ENCODE measurements at regions not wholly inside any gene's neighbourhood (a gene's known extent, or its start where the extent isn't known, plus 50 kb on each side); places are given as distances from the start of the nearest gene placed in this dataset.
A peak's percentile ranks its signal among the peaks of the same experiment; 100 is the strongest.

- Histone ChIP-seq H3K4me1 (peaks cover 0 to 39% (median 0%) of the 10 kb centered on the region in 12 donors), H3K27me3 (no peaks in the 10 kb centered on the region), H3K36me3 (no peaks in the 10 kb centered on the region), H3K9me3 (no peaks in the 10 kb centered on the region), H3K27ac (peak overlapping the region in 1 of 12 donors; percentile 83), H3K4me3 (no peak overlapping the region)
- ATAC-seq (peak; percentile 15 to 83 (median 69)), DNase-seq (no peak)
- no peak for TF ChIP-seq CTCF (IDR thresholded peaks at IDR 0.05)
- TF ChIP-seq POLR2A (IDR thresholded peaks at IDR 0.05), result no peak
- intact Hi-C loops (cut with DNase I), result no loop called here
- WGBS, 4 donors, result 57 to 64% (median 60%) methylated on average over 5 of the region's 5 CpGs
These were observed 454.7 kb downstream of the TFAP2B start for GRCh38 chr6:51273228-51273961.

- no peak overlapping the region for H3K27ac ChIP-seq
- WGBS, 4 donors, result 74 to 90% (median 80%) methylated on average over 1 of the region's 1 CpG
- intact Hi-C loops (cut with DNase I), result no loop called here
These were observed 458.8 kb downstream of the TFAP2B start for GRCh38 chr6:51277474-51277873.

DNA sequence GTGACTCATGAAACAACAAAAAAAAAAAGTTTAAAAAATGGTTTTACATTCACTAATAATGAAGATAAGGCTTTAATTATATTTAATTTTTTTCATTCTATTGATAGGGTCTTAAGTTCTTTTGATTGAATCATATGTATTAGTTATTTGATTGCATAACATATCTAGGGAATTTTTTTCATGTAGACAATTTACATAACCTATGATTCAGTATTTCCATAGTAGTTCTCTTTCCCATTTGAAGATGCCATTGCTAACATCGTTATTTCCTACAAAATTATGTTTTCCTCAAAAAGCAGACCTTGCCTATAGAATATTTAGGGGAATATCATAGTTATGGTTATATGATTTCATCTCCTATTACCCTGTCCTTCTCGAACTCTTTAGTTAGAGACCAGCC is 463.4 kb downstream of the TFAP2B start:
- H3K4me1 ChIP-seq, result peaks cover 0 to 13% (median 0%) of the 10 kb centered on the region in 12 donors
- H3K27me3 ChIP-seq, result no peaks in the 10 kb centered on the region
- 63 to 78% (median 68%) methylated on average over 2 of the region's 2 CpGs for WGBS, 4 donors
- DNase-seq (no peak), ATAC-seq (no peak)
- H3K4me3 ChIP-seq, result no peak overlapping the region
- H3K36me3 ChIP-seq, result no peaks in the 10 kb centered on the region
- no peaks in the 10 kb centered on the region for H3K9me3 ChIP-seq
- TF ChIP-seq CTCF (IDR thresholded peaks at IDR 0.05) (no peak), POLR2A (IDR thresholded peaks at IDR 0.05) (no peak)
- H3K27ac ChIP-seq, result no peak overlapping the region
- intact Hi-C loops (cut with DNase I), result no loop called here

More at GRCh38 chr6:51277474-51277873, 458.8 kb downstream of the TFAP2B start:
- Histone ChIP-seq H3K4me3 (no peak overlapping the region), H3K9me3 (no peaks in the 10 kb centered on the region), H3K4me1 (peaks cover 0 to 33% (median 0%) of the 10 kb centered on the region in 12 donors), H3K27me3 (no peaks in the 10 kb centered on the region), H3K36me3 (no peaks in the 10 kb centered on the region)
- TF ChIP-seq CTCF (IDR thresholded peaks at IDR 0.05), result no peak
- TF ChIP-seq POLR2A (IDR thresholded peaks at IDR 0.05), result no peak
- DNase-seq (no peak), ATAC-seq (no peak)

- Histone ChIP-seq H3K27ac (peak overlapping the region in 1 of 12 donors; percentile 70), H3K36me3 (no peaks in the 10 kb centered on the region), H3K4me1 (peaks cover 0 to 5% (median 0%) of the 10 kb centered on the region in 12 donors), H3K9me3 (no peaks in the 10 kb centered on the region), H3K4me3 (no peak overlapping the region), H3K27me3 (no peaks in the 10 kb centered on the region)
- DNase-seq (no peak), ATAC-seq (no peak)
- intact Hi-C loops (cut with DNase I), result no loop called here
- WGBS, 4 donors, result 76 to 82% (median 79%) methylated on average over 6 of the region's 6 CpGs
- TF ChIP-seq CTCF (IDR thresholded peaks at IDR 0.05), result no peak
- no peak for TF ChIP-seq POLR2A (IDR thresholded peaks at IDR 0.05)
These were observed 465.2 kb downstream of the TFAP2B start for GRCh38 chr6:51283723-51284355.

All from heart left ventricle (tissue), 16 donors.